HG02588 (cell line): ENCODE measurements at regions not wholly inside any gene's neighbourhood (a gene's known extent, or its start where the extent isn't known, plus 50 kb on each side); places are given as distances from the start of the nearest gene placed in this dataset.

Experiments
- ATAC-seq: cut with Tn5 transposase; IDR thresholded peaks from one replicate; pipeline ENCODE4 v1.9.1; 2021; ENCODE audit warnings: mild to moderate bottlenecking, moderate library complexity; ENCODE audit not compliant: unreplicated experiment

DNA sequence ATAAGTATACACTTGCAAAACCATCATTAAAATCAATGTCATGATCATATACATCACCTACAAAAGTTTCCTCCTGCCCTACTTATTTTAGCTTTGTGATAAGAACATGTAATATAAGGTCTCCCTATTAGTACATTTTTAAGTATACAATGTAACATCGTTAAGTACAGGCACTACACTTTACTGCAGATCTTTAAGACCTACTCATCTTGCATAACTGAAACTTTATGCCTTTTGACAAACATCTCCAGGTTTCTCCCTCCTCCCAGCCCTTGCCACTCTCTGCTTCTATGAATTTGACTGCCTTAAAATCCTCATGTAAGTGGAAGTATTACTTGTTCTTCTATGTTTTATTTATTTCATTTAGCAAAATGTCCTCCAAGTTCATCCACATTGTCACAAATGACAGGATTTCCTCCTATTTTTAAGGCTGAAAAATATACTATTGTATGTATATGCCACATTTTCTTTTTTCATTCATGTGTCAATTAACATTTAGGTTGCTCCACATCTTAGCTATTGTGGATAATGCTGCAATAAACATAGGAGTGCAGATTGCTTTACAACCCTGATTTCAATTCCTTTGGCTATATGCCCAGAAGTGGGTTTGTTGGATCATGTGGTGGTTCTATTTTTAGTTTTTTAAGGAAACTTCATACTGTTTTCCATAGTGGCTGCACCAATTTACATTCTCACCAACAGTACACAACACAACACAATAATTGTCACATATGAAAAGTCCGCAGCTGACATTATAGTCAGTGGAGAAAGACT is 471.1 kb upstream of the ANO3 start:
- no peak for ATAC-seq

DNA sequence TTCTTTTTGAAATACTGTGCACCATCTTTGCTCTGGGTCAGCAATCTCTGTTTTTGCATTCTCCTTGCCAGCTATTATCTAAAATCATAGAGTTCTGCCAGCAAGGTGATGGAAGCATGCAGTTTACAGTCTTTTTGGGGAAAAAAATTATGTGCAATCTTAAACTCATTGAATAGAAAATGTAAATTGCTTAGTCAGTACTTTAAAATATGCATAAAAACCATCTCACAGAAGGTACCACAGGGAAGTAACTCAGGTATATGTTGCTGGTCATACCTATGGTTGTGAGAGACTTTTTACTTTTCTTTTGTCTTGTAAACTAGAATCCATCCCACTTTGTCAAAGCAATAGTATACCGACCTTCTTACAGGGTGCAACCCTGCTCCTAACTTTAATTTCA is 469.8 kb upstream of the ANO3 start:
- no peak for ATAC-seq

DNA sequence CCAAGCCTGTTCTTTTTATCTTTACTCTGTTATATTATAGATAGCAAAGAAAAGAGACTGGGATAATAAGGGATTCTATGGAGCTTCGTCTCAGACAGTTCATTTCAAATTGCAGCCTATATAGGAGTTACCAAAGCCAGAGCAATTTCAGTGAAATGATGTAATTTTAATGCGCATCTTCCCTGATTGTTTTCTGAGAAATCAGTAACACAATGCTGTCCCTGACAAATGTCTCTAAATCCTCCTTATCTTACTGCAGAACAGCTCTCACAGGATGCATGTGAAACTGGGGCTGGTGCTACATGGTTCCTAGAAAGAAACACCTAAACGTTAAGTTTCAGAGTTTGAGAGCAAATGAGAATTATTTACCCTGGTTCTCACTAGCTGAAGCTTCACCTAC is 467.9 kb upstream of the ANO3 start:
- ATAC-seq: no peak

DNA sequence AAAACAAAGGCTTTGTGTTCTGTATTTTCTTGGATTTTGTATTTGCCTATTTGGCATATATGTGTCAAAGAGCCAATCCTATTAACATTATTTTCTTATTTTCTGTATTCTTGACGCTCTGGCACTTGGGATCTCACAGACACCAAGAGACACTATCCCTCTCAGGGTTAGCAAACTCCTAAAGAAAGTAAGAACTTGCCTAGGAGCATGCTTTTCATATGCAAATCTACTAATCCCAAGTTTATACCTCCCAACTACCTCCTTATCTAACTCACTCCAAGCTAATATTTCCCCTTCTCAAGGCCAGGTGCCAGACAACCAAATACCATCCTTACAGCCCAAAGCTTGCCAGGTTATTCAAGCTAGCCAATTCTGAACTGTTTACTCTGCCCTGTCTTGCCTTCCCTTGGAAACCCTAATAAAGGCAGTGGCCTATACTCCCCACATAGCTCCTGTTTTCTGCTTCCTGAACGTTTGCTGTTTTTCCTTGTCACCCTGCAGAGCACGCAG is 455.4 kb upstream of the ANO3 start:
- ATAC-seq: no peak

DNA sequence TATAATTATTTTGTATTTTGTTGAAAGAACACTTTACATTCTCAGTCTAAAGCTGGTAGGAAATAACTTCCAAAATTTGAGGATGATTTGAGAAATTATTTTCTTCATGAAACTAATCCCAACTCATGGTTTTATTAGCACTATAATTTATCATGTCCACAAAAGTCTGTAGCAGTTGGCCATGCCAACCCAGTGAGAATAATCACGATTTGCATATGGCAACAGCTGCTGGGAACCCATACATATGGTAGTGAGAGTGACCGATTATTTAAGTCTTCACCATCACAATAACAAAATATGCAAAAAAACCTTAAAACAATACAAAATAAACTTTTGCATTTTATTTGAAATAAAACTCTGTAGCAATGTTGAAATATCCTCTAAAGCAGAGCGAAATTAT is 445.9 kb upstream of the ANO3 start:
- ATAC-seq: no peak

GRCh38 chr11:25890626-25891260 is 441.2 kb upstream of the ANO3 start:
- ATAC-seq: no peak

DNA sequence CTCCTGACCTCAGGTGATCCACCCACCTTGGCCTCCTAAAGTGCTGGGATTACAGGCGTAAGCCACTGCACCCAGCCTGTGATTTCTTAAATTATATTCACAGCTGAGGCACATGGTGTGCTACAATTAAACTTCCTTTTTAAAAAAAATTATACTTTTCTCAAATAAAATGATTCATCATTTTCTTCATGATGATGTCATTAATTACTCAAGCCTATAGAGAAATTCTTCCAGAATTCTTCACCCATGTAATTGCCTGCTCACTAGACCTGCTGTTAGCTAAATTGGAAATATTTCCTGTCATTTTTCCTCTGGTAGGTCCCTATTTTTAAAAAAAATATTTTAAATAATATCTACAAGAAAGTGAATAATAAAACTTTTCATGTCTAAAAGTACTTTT is 440.0 kb upstream of the ANO3 start:
- no peak for ATAC-seq

DNA sequence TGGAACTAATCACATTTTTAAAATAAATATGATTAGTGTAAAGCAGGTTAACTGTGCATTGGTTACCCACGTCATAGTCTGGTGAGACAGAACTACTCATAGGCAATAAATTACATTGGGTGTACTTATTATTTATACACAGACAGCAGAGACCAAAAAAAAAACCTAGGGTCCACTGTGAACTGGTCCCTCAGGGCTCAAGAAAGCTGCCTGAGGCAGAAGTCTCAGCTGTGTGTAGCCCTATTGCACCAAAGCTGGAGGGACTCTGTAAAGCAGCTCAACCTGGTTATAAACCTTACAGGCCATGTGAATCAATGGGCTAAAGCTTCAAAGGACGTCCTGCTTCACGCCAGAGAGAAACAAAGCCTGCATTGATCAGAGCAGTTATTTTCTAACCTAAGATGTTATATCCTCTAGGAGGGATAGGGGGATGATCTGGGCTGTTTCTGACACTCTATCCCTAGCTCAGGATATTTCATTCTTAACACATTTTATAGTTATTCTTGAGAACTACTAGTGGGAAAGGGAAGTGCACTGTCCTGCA is 432.2 kb upstream of the ANO3 start:
- no peak for ATAC-seq

- no peak for ATAC-seq
Observed at GRCh38 chr11:25900814-25901213, 431.1 kb upstream of the ANO3 start.

GRCh38 chr11:25901415-25901814 is 430.5 kb upstream of the ANO3 start:
- no peak for ATAC-seq

DNA sequence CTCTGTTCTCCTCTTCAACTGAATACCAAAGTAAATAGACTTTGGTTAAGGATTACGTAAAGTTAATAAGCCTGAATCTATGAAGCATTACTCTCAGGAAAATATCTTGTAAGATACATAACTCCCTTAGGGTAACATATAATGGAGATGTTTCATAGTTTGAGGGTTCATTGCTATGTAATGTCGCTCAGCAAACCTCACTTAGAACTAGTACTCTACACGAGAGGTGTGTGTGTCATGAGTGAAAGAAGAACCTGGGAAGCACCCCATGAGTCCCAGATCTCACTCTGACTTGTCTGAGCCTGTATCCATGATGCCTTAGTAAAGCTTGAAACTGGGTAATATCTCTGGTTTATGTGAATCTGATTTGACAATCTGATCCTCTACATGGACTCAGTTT is 429.5 kb upstream of the ANO3 start:
- ATAC-seq: no peak

DNA sequence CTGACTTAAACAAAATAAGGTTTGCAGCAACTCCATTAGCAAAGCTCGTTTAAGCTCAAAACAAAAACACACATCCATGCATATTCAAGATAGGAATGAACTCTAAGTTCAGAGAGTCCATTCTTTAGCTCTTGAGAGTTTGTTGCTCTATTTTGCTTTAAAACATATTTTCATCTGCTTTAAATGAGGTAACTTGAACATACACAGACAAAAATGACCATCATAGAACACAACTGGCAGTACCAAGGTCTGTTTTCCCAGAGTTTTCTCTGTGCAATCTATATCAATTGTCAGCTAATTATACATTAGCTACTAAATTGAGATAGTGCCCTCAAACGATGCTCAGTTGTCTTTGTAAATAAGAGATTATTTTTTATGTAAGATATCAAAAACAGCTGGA is 423.2 kb upstream of the ANO3 start:
- ATAC-seq: no peak

GRCh38 chr11:25910086-25910485 is 421.8 kb upstream of the ANO3 start:
- no peak for ATAC-seq

GRCh38 chr11:25920356-25920755 is 411.6 kb upstream of the ANO3 start:
- no peak for ATAC-seq

- ATAC-seq: no peak
Observed at GRCh38 chr11:25924586-25924985, 407.3 kb upstream of the ANO3 start.

DNA sequence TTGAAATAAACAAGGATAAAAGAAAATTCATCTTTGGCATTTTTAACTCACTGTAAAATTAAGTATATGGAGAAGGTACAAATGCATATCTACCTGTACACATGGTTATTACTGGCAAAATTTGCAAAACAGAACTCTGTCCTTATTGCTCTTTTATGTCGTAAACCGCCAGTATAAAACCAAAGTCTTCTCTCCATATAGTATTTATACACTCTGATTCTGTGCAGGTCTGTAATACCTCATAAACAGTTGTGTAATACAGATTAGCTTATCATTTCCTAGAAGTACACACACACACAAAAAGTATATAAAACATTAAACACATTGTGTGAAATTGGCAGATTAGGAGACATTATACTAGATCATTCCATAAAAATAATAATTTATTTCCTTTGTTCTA is 406.6 kb upstream of the ANO3 start:
- no peak for ATAC-seq

DNA sequence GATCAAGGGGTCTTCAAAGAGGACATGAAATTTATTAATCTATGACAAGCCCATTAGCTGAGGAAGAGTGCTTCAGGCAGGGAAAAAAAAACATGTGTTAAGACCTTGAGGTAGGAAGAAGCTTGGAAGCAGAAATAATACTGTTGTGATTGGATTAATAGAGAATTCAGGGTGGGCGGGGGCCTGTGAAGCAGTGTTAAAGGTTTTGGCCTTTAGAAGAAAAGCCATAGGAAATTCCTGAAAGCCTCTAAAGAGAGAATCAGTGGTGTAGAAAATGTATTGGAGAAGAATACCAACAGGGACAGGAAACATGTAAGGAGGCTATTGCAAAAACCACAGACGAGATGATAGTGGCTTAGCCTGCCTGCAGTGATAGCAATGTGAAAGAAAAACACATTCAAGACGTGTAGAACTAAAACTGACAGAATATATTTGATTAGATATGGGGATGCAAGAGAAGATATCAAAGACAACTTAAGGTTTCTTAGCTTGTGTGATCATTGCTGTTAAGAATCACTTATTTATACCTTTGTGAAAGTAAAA is 404.4 kb upstream of the ANO3 start:
- ATAC-seq: no peak

DNA sequence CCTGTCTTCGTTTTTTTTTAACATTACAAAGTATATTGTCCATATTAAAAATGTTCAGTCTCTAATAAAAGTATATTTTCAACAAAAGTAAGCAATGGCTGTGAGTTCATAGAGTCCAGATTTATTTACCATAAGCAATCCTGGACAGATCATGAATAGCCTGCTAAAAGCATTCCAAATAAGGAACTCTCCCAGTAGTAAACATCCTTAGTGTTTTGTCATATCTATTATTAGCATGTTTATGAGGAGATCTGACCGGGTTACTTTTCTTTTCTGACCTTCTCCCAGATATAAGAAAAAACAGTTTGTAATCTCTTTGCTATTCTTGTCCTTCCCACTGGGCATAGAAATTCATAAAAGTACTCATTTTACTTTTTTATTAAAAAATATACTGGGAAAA is 403.9 kb upstream of the ANO3 start:
- no peak for ATAC-seq

DNA sequence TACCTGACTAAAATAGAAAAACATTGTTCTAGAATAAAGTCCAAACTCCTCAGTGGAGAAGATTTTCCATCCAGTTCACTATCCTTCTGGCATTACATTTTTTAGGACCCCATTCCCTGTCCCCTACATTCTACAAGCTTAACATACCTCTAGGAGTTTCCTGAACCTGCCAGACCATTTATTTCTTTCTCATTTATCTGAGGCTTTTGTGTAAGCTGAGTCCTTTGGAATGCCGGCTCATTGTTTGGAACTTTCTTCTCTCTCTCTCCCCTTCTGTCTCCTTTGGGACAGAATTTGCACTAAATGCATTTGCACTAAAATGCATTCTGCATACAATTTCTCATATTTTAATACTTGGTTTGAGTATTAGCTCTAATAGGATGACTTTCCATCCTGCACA is 393.0 kb upstream of the ANO3 start:
- ATAC-seq: no peak

DNA sequence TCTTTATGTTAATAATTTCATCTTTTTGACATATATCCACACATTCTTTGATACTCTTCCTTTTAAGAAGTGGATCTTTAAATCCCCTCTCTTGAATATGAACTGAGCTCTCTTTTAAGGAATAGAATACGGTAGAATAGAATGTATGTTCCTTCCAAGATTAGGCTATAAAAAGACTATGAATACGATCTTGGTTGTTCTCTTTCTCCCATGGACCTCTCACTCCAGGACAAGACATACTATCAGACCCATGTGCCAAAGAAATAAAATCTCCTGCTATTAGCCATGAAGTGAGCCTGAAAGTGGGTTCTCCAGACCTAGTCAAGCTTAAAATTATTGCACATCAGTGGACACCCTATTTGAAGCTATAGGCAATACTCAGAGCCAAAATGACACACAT is 392.2 kb upstream of the ANO3 start:
- ATAC-seq: no peak

GRCh38 chr11:25941353-25941752 is 390.6 kb upstream of the ANO3 start:
- ATAC-seq: no peak

DNA sequence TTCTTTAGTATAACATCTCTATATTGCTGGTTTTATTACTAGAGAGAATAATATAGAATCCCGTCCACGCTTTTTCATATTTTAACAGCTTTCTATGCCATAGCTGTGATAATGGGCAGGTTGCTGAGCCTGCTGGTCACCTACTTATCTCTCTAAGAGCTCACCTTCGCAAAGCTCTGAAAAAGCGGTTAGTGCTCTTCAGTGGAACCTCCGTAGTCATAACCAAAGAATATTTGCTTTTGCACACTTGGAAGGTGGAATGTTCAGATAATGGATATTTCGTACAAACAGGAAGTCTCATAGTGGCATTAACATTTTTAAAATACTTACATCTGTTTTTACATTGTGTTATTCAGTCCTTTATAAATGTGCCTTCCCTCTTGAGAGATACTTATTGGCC is 388.9 kb upstream of the ANO3 start:
- no peak for ATAC-seq
